Nephron progenitor cell (in vitro differentiated cells): ENCODE measurements at regions not wholly inside any gene's neighbourhood (a gene's known extent, or its start where the extent isn't known, plus 50 kb on each side); places are given as distances from the start of the nearest gene placed in this dataset.

Source experiments
- DNase-seq: peaks from one replicate; pipeline ENCODE4 v3.0.0; 2021
- H3K27ac Mint-ChIP-seq: 2 replicates; pipeline ENCODE4 v1.8.0; 2021; ENCODE audit warnings: mild to moderate bottlenecking, moderate library complexity, mixed read lengths
- H3K27me3 Mint-ChIP-seq: 2 replicates; pipeline ENCODE4 v1.8.0; 2021; ENCODE audit warnings: mild to moderate bottlenecking, low read depth, mixed read lengths; ENCODE audit not compliant: poor library complexity
- H3K36me3 Mint-ChIP-seq: 2 replicates; pipeline ENCODE4 v1.8.0; 2021; ENCODE audit warnings: low read depth, mixed read lengths
- H3K4me1 Mint-ChIP-seq: 2 replicates; pipeline ENCODE4 v1.8.0; 2021; ENCODE audit warnings: mixed read lengths
- H3K4me3 Mint-ChIP-seq: 2 replicates; pipeline ENCODE4 v1.8.0; 2021; ENCODE audit warnings: mild to moderate bottlenecking, moderate library complexity, mixed read lengths
- H3K9me3 Mint-ChIP-seq: 2 replicates; pipeline ENCODE4 v1.8.0; 2021; ENCODE audit warnings: mild to moderate bottlenecking, moderate library complexity, mixed read lengths
- CTCF ChIP-seq: fragments of 200-600 bp; sonication (generic); IDR thresholded peaks from 2 replicates; pipeline ENCODE4 v1.5.0; 2021; ENCODE audit warnings: antibody characterized with exemption

- H3K27me3 Mint-ChIP-seq = peaks cover 12% of the 10 kb centered on the region
- TF ChIP-seq CTCF = no peak
- no peak overlapping the region for H3K27ac Mint-ChIP-seq
- H3K4me1 Mint-ChIP-seq = no peaks in the 10 kb centered on the region
- DNase-seq = no peak
- H3K36me3 Mint-ChIP-seq = no peaks in the 10 kb centered on the region
- H3K9me3 Mint-ChIP-seq = peaks cover 4% of the 10 kb centered on the region
- no peak overlapping the region for H3K4me3 Mint-ChIP-seq
These were observed 793.2 kb upstream of the TMEM132C start for GRCh38 chr12:127473766-127474165.

GRCh38 chr12:127479256-127479655 lies 787.7 kb upstream of the TMEM132C start:
- no peak for TF ChIP-seq CTCF
- no peaks in the 10 kb centered on the region for H3K36me3 Mint-ChIP-seq
- peaks cover 11% of the 10 kb centered on the region for H3K27me3 Mint-ChIP-seq
- peaks cover 17% of the 10 kb centered on the region for H3K9me3 Mint-ChIP-seq
- no peaks in the 10 kb centered on the region for H3K4me1 Mint-ChIP-seq
- DNase-seq = no peak
- H3K27ac Mint-ChIP-seq = no peak overlapping the region
- no peak overlapping the region for H3K4me3 Mint-ChIP-seq

- no peak overlapping the region for H3K4me3 Mint-ChIP-seq
- TF ChIP-seq CTCF = no peak
- H3K27ac Mint-ChIP-seq = no peak overlapping the region
- peaks cover 11% of the 10 kb centered on the region for H3K27me3 Mint-ChIP-seq
- no peak for DNase-seq
- peaks cover 17% of the 10 kb centered on the region for H3K9me3 Mint-ChIP-seq
- H3K4me1 Mint-ChIP-seq = no peaks in the 10 kb centered on the region
- no peaks in the 10 kb centered on the region for H3K36me3 Mint-ChIP-seq
These were observed 786.1 kb upstream of the TMEM132C start for GRCh38 chr12:127480775-127481314.

- Mint-ChIP-seq H3K36me3 (no peaks in the 10 kb centered on the region), H3K4me1 (no peaks in the 10 kb centered on the region), H3K27ac (no peak overlapping the region), H3K4me3 (no peak overlapping the region), H3K27me3 (peaks cover 15% of the 10 kb centered on the region), H3K9me3 (peaks cover 17% of the 10 kb centered on the region)
- no peak for DNase-seq
- no peak for TF ChIP-seq CTCF
These were observed 784.0 kb upstream of the TMEM132C start for GRCh38 chr12:127482950-127483349.

GRCh38 chr12:127485528-127485927 lies 781.4 kb upstream of the TMEM132C start:
- no peak for DNase-seq
- Mint-ChIP-seq H3K36me3 (no peaks in the 10 kb centered on the region), H3K9me3 (peaks cover 17% of the 10 kb centered on the region), H3K27ac (no peak overlapping the region), H3K4me1 (no peaks in the 10 kb centered on the region), H3K27me3 (peaks cover 8% of the 10 kb centered on the region), H3K4me3 (no peak overlapping the region)
- no peak for TF ChIP-seq CTCF

- Mint-ChIP-seq H3K36me3 (no peaks in the 10 kb centered on the region), H3K4me1 (no peaks in the 10 kb centered on the region), H3K4me3 (no peak overlapping the region), H3K27me3 (peaks cover 15% of the 10 kb centered on the region), H3K27ac (no peak overlapping the region), H3K9me3 (peaks cover 5% of the 10 kb centered on the region)
- no peak for DNase-seq
- no peak for TF ChIP-seq CTCF
These were observed 779.9 kb upstream of the TMEM132C start for GRCh38 chr12:127487031-127487430.
